KMS-11 (cell line): ENCODE measurements at regions not wholly inside any gene's neighbourhood (a gene's known extent, or its start where the extent isn't known, plus 50 kb on each side); places are given as distances from the start of the nearest gene placed in this dataset.

Experiments
- H2AFZ ChIP-seq: fragments of 200-600 bp; sonication (generic); 2 replicates; pipeline ENCODE4 v1.6.1; 2016; ENCODE audit warnings: antibody characterized with exemption, mixed run types, low read depth
- H3K27ac ChIP-seq: fragments of 200-600 bp; sonication (generic); 2 replicates; pipeline ENCODE4 v1.6.1; 2016; ENCODE audit warnings: mild to moderate bottlenecking, mixed run types
- H3K27me3 ChIP-seq: fragments of 200-600 bp; sonication (generic); 2 replicates; pipeline ENCODE4 v1.6.1; 2017; ENCODE audit warnings: mild to moderate bottlenecking, low read depth, mixed run types, moderate library complexity; ENCODE audit not compliant: insufficient read depth
- H3K36me3 ChIP-seq: fragments of 200-600 bp; sonication (generic); 2 replicates; pipeline ENCODE4 v1.6.1; 2017; ENCODE audit warnings: mild to moderate bottlenecking, mixed run types; ENCODE audit not compliant: insufficient read depth
- H3K4me1 ChIP-seq: fragments of 200-600 bp; sonication (generic); 2 replicates; pipeline ENCODE4 v1.6.1; 2016; ENCODE audit warnings: mild to moderate bottlenecking, low read depth, mixed run types; ENCODE audit not compliant: poor library complexity, severe bottlenecking
- H3K4me2 ChIP-seq: fragments of 200-600 bp; sonication (generic); 2 replicates; pipeline ENCODE4 v1.7.0; 2016; ENCODE audit warnings: mild to moderate bottlenecking, mixed run types
- H3K4me3 ChIP-seq: fragments of 200-600 bp; sonication (generic); IDR thresholded peaks from 2 replicates; pipeline ENCODE4 v1.6.1; 2017; ENCODE audit warnings: low read depth, low read length, mixed read lengths; ENCODE audit not compliant: insufficient read depth
- H3K79me2 ChIP-seq: fragments of 200-600 bp; sonication (generic); 2 replicates; pipeline ENCODE4 v1.6.1; 2016; ENCODE audit warnings: low read depth, mixed run types; ENCODE audit not compliant: insufficient read depth
- H3K9ac ChIP-seq: fragments of 200-600 bp; sonication (generic); 2 replicates; pipeline ENCODE4 v1.6.1; 2016; ENCODE audit warnings: mild to moderate bottlenecking, mixed run types
- H4K20me1 ChIP-seq: fragments of 200-600 bp; sonication (generic); 2 replicates; pipeline ENCODE4 v1.6.1; 2016; ENCODE audit warnings: mild to moderate bottlenecking, mixed run types; ENCODE audit not compliant: insufficient read depth
- CTCF ChIP-seq: fragments of 200-600 bp; sonication (generic); conservative IDR thresholded peaks from 2 replicates; pipeline ENCODE4 v1.6.1; 2017; ENCODE audit warnings: low read depth, mild to moderate bottlenecking, antibody characterized with exemption, low read length, moderate library complexity, mixed read lengths

GRCh38 chr4:137394018-137394417 is 138.3 kb downstream of the PCDH18 start:
- H3K4me2 ChIP-seq = no peak overlapping the region
- H3K4me1 ChIP-seq = peaks cover 8% of the 10 kb centered on the region
- TF ChIP-seq CTCF = no peak
- H2AFZ ChIP-seq = no peak overlapping the region
- no peaks in the 10 kb centered on the region for H3K27me3 ChIP-seq
- H3K79me2 ChIP-seq = no peaks in the 10 kb centered on the region
- H3K36me3 ChIP-seq = no peaks in the 10 kb centered on the region
- no peak overlapping the region for H3K4me3 ChIP-seq
- no peak overlapping the region for H3K27ac ChIP-seq
- no peak overlapping the region for H3K9ac ChIP-seq
- no peaks in the 10 kb centered on the region for H4K20me1 ChIP-seq

GRCh38 chr4:137393044-137393443 is 139.2 kb downstream of the PCDH18 start:
- Histone ChIP-seq H4K20me1 (no peaks in the 10 kb centered on the region), H3K27me3 (no peaks in the 10 kb centered on the region), H3K4me2 (no peak overlapping the region), H3K4me3 (no peak overlapping the region), H3K27ac (no peak overlapping the region), H3K4me1 (peaks cover 8% of the 10 kb centered on the region), H3K36me3 (no peaks in the 10 kb centered on the region), H2AFZ (no peak overlapping the region), H3K79me2 (no peaks in the 10 kb centered on the region), H3K9ac (no peak overlapping the region)
- no peak for TF ChIP-seq CTCF

GRCh38 chr4:137390707-137391106 is 141.6 kb downstream of the PCDH18 start:
- Histone ChIP-seq H3K79me2 (no peaks in the 10 kb centered on the region), H3K4me1 (peaks cover 8% of the 10 kb centered on the region), H3K4me3 (no peak overlapping the region), H3K27ac (no peak overlapping the region), H3K9ac (no peak overlapping the region), H3K27me3 (no peaks in the 10 kb centered on the region), H3K4me2 (0 out of 2 replicates have a peak overlapping the region, but pooled peaks have one; percentile 6), H3K36me3 (no peaks in the 10 kb centered on the region), H2AFZ (no peak overlapping the region), H4K20me1 (no peaks in the 10 kb centered on the region)
- TF ChIP-seq CTCF = no peak

- no peak overlapping the region for H3K4me2 ChIP-seq
- no peaks in the 10 kb centered on the region for H3K27me3 ChIP-seq
- no peak overlapping the region for H2AFZ ChIP-seq
- no peak overlapping the region for H3K4me3 ChIP-seq
- H4K20me1 ChIP-seq = no peaks in the 10 kb centered on the region
- no peaks in the 10 kb centered on the region for H3K79me2 ChIP-seq
- TF ChIP-seq CTCF = no peak
- no peak overlapping the region for H3K9ac ChIP-seq
- H3K27ac ChIP-seq = no peak overlapping the region
- H3K4me1 ChIP-seq = peaks cover 8% of the 10 kb centered on the region
- no peaks in the 10 kb centered on the region for H3K36me3 ChIP-seq
Measured at GRCh38 chr4:137389911-137390520, 142.3 kb downstream of the PCDH18 start.
